HG03064 (cell line): ENCODE measurements at regions not wholly inside any gene's neighbourhood (a gene's known extent, or its start where the extent isn't known, plus 50 kb on each side); places are given as distances from the start of the nearest gene placed in this dataset.
"Not testable (repeated sequence)": the region's sequence is repeated elsewhere in the genome, so short reads cannot be mapped to it uniquely, and the experiment has no call there.

Experiments used
- ATAC-seq: cut with Tn5 transposase; IDR thresholded peaks from one replicate; pipeline ENCODE4 v1.9.1; 2021; ENCODE audit warnings: low read depth; ENCODE audit not compliant: unreplicated experiment

GRCh38 chr3:70744536-70744935, 432.1 kb upstream of the MDFIC2 start:
- no peak for ATAC-seq

- ATAC-seq: no peak
These were observed 431.3 kb upstream of the MDFIC2 start for GRCh38 chr3:70743754-70744153.

- no peak for ATAC-seq
These were observed 429.6 kb upstream of the MDFIC2 start for GRCh38 chr3:70742081-70742480.

- no peak for ATAC-seq
These were observed 428.4 kb upstream of the MDFIC2 start for GRCh38 chr3:70740872-70741271.

- ATAC-seq: no peak
These were observed 427.6 kb upstream of the MDFIC2 start for GRCh38 chr3:70740071-70740470.

GRCh38 chr3:70738291-70738681, 425.8 kb upstream of the MDFIC2 start:
- no peak for ATAC-seq

GRCh38 chr3:70737666-70738290, 425.3 kb upstream of the MDFIC2 start:
- no peak for ATAC-seq

GRCh38 chr3:70736009-70736408, 423.6 kb upstream of the MDFIC2 start:
- ATAC-seq: no peak

GRCh38 chr3:70734756-70735155, 422.3 kb upstream of the MDFIC2 start:
- no peak for ATAC-seq

- ATAC-seq: no peak
These were observed 418.6 kb upstream of the MDFIC2 start for GRCh38 chr3:70731046-70731445.

- no peak for ATAC-seq
These were observed 417.4 kb upstream of the MDFIC2 start for GRCh38 chr3:70729845-70730244.

GRCh38 chr3:70728311-70728710, 415.9 kb upstream of the MDFIC2 start:
- no peak for ATAC-seq

GRCh38 chr3:70726961-70727360, 414.5 kb upstream of the MDFIC2 start:
- ATAC-seq: no peak

GRCh38 chr3:70726096-70726938, 413.9 kb upstream of the MDFIC2 start:
- no peak for ATAC-seq

- no peak for ATAC-seq
These were observed 409.6 kb upstream of the MDFIC2 start for GRCh38 chr3:70722018-70722417.

GRCh38 chr3:70716832-70717231, 404.4 kb upstream of the MDFIC2 start:
- ATAC-seq: no peak

GRCh38 chr3:70712449-70713082, 400.1 kb upstream of the MDFIC2 start:
- no peak for ATAC-seq

- ATAC-seq: no peak
These were observed 391.1 kb upstream of the MDFIC2 start for GRCh38 chr3:70703305-70704102.

GRCh38 chr3:70702132-70702531, 389.7 kb upstream of the MDFIC2 start:
- no peak for ATAC-seq

- no peak for ATAC-seq
These were observed 372.3 kb upstream of the MDFIC2 start for GRCh38 chr3:70684701-70685100.

GRCh38 chr3:70675810-70676209, 363.4 kb upstream of the MDFIC2 start:
- ATAC-seq: not testable (repeated sequence)
